ENCODE measurements at regions not wholly inside any gene's neighbourhood (a gene's known extent, or its start where the extent isn't known, plus 50 kb on each side); places are given as distances from the start of the nearest gene placed in this dataset.

GRCh38 chr4:84401701-84402306 is 97.3 kb downstream of the NKX6-1 start (continued):
- TF ChIP-seq, protein P1, sequence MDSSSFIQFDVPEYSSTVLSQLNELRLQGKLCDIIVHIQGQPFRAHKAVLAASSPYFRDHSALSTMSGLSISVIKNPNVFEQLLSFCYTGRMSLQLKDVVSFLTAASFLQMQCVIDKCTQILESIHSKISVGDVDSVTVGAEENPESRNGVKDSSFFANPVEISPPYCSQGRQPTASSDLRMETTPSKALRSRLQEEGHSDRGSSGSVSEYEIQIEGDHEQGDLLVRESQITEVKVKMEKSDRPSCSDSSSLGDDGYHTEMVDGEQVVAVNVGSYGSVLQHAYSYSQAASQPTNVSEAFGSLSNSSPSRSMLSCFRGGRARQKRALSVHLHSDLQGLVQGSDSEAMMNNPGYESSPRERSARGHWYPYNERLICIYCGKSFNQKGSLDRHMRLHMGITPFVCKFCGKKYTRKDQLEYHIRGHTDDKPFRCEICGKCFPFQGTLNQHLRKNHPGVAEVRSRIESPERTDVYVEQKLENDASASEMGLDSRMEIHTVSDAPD (CRISPR knock-in tag; IDR thresholded peaks at IDR 0.05): no peak
- no peak for TF ChIP-seq MAZ (CRISPR knock-in tag; conservative IDR thresholded peaks at IDR 0.05 in 1 of 2, IDR thresholded peaks at IDR 0.05 in 1 of 2)

GRCh38 chr4:84394386-84394785 is 104.7 kb downstream of the NKX6-1 start:
- Histone ChIP-seq H3K4me1 (replicated peaks in 1 of 2; ENCODE audit: control insufficient read depth in 2 of 2, insufficient read depth in 2 of 2, low read length in 2 of 2) (no peaks in the 10 kb centered on the region), H3K27ac (ENCODE audit: extremely low read depth, low read depth, low read length) (no peak overlapping the region), H4K20me1 (replicated peaks; ENCODE audit: control insufficient read depth, insufficient read depth, low read length) (no peaks in the 10 kb centered on the region), H3K4me3 (no peak overlapping the region), H3K9ac (ENCODE audit: insufficient read depth in 1 of 2, low read depth in 2 of 2, low read length in 2 of 2) (no peak overlapping the region), H2AFZ (ENCODE audit: low read depth, low read length) (no peak overlapping the region), H3K9me1 (ENCODE audit: control insufficient read depth, insufficient read depth, low read length) (no peaks in the 10 kb centered on the region), H3K79me2 (ENCODE audit: control insufficient read depth, insufficient read depth, low read length) (no peaks in the 10 kb centered on the region), H3K9me3 (replicated peaks; ENCODE audit: control insufficient read depth, insufficient read depth, low read depth, low read length) (no peaks in the 10 kb centered on the region), H3K36me3 (ENCODE audit: control insufficient read depth, insufficient read depth, low read length) (no peaks in the 10 kb centered on the region), H3K27me3 (ENCODE audit: control insufficient read depth in 2 of 2, insufficient read depth in 2 of 2, low read length in 2 of 2) (no peaks in the 10 kb centered on the region), H3K4me2 (ENCODE audit: insufficient read depth, low read length) (no peak overlapping the region)
- TF ChIP-seq SRF (CRISPR knock-in tag; IDR thresholded peaks at IDR 0.05) (no peak), ZNF75A (CRISPR knock-in tag; IDR thresholded peaks at IDR 0.05) (no peak)
- intact Hi-C loops (cut with micrococcal nuclease): no loop called here
- in situ Hi-C loops (cut with MboI): no loop called here
- DNase-seq (ENCODE audit: extremely low read depth in 1 of 4, low spot score in 3 of 4) (no peak), ATAC-seq (no peak), FAIRE-seq (no peak)
- ChIA-PET CTCF (ENCODE audit: low intra/inter-chr PET ratio) (no interaction called here), POLR2A (interaction anchor here (0.6 to 1.4 kb wide), 2 partner anchors 14 to 17 kb away, joined by 3 to 4 read pairs; no protein-coding TSS in a partner anchor)
- WGBS (ENCODE audit: insufficient coverage, low coverage, missing lambda C conversion rate): 3% methylated on average over 3 of the region's 3 CpGs
- no TSS peak for BruUV-seq (replicated peaks)

Measured in K562 (cell line).